Suppressor macrophage treated with lipopolysaccharide for 4 hours (primary cell): ENCODE measurements at regions not wholly inside any gene's neighbourhood (a gene's known extent, or its start where the extent isn't known, plus 50 kb on each side); places are given as distances from the start of the nearest gene placed in this dataset.

Experiments
- DNase-seq: peaks from one replicate; pipeline ENCODE4 v3.0.0-alpha.2; 2020

- DNase-seq = no peak
These were observed 167.3 kb upstream of the MBL2 start for GRCh38 chr10:52939894-52940293.

DNA sequence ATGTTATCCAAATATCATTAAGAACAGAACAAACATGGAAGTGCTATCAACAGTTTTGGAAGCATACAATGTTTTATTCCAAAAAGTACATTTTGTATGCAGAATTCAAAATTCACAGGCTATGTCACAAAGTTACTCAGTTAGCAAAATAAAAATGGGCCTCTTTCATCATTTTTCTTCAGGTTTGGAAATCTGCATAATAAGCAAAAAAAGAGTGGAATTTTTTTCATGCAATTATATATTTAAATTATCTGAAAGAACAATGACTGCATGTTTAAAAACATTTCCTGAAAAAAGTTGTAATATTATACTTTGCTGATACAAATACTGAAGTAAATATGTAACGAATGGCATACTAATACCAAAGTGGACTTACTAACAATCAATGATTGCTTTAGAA is 161.2 kb upstream of the MBL2 start:
- no peak for DNase-seq

DNA sequence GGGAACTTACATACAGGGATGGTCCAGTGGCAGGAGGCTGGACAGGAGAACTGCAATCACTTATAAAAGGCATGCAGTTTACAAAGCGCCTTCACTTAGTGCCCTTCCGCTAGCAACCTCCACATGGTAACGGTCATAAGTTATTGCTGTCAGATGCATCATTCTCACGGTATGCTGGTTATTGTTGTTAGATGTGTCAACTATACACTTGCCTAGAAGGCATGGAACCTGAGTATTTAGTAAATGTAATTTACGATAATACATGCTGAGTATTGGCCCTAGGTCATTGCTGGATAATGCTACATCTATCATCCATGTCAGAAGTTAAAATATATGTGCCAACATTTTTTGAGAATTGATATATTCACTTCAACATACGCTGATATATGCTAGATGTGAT is 155.1 kb upstream of the MBL2 start:
- no peak for DNase-seq

- no peak for DNase-seq
These were observed 150.9 kb upstream of the MBL2 start for GRCh38 chr10:52923520-52923919.

- DNase-seq = no peak
These were observed 146.2 kb upstream of the MBL2 start for GRCh38 chr10:52918714-52919305.

GRCh38 chr10:52915391-52915790 is 142.8 kb upstream of the MBL2 start:
- no peak for DNase-seq

- DNase-seq = no peak
These were observed 138.6 kb upstream of the MBL2 start for GRCh38 chr10:52911163-52911562.

DNA sequence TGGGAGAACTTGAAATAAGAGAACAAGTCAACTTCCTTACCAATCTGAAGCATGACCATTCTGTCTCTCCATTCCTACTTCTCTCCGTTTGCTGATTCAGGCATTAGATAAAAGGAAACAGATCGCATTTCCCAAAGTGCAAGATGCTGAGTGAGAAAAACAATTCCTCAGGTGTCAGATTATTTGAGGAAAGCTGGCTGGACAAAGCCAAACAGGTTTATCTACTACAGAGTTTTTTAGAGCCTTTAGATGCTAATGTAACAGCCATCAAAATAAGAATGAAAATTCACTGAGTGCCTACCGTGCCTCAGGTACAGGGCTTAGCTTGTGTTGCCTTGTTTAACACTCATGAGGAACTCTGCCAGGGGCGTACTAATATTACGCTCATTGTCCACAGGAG is 135.9 kb upstream of the MBL2 start:
- DNase-seq = no peak

DNA sequence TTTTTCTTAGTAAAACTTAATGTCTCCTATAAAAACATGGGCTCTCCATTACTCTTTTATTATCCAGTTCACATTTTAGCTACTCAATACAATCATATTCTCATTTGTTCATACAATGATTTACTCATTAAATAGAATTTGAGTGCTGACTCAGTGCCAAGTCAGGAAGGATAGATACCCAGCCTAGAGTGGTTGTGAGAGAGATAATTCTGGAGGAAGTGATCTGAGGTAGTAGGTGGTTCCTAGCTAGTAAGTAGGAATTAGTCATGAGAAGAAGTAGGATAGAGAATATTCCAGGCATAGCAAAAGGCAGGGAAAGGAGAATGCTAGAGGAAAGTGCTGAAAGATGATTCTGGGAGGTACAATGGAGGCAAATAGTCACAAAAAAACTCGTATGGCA is 133.5 kb upstream of the MBL2 start:
- DNase-seq = no peak

DNA sequence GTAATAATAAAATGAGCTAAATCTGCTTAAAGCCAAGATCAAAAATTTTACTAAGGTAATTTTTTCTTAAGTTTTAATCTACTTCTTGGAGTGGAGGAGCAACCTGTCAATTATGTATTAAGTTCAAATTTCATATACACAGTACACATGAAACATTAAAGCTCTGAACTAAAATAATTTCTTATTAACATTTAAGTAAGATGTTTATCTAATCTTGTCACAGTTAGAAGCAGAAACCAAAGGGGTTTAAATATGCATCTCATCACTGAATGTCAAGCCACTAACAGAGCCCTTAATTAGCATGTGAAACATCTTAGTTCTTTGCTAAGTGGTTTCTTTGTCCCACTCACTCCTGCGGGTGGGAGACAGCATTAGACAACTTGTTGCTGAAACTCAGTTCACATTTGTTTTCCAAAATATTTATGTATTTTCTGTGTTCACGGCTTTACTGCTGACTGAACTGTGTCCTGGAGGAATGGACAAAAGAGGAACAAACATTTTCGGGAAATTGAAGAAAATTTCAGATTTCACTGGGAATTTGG is 130.9 kb upstream of the MBL2 start:
- no peak for DNase-seq

DNA sequence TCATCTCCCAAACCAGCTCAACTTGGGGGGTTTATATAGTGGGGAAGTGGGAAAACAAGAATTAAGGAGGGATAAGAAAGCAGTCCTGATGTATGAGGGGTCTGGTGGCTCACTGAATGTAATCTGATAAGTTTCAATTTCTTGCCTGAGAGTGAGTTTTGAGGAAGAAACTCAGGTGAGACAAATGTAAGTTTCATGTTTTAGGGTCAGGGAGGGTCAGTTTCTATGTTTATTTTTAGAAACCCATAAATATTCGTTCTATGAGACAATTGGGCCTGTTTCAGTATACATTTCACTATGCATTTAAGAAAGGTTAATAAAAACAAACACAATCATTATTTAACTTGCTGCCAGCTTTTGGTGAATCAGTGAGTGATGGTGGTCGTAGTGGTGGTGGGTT is 128.0 kb upstream of the MBL2 start:
- no peak for DNase-seq

- no peak for DNase-seq
These were observed 124.6 kb upstream of the MBL2 start for GRCh38 chr10:52897162-52897561.

DNA sequence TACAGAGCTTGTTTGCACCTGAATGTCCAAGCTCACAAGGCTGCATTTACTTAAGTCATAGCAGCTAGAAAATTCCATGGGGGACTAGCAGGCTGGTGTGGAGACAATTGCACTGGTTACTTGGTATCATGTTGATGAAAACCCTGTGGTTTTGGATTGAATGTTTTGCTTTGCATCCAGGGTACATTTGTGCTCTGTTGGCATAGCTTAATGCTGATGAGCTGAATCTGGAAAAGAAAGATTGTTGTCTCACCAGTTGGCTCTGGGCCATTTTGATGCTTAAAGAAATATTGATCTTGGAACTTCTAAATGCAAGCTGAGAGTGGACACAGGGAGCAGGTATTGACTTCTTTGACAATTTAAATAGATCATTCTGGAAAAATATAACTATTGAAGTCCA is 122.5 kb upstream of the MBL2 start:
- no peak for DNase-seq

DNA sequence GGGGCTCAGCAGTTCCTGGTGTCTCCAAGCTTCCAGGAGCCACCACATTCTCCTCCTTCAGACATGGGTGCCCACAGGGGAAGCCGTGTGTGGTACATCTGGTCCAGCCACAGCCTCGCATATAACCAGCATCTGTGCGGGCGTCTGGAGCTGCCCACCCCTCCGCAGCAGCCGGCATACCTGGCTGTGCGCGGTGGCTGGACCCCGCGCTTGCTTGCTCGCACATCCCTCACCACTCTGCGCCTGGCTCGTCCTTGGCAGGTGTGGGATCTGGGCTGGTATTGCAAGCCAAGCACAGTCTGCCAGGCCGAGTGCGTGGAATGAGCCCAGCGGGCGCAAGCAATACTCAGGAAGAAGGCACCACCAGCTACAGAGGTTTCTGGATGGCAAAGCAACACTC is 117.7 kb upstream of the MBL2 start:
- no peak for DNase-seq

DNA sequence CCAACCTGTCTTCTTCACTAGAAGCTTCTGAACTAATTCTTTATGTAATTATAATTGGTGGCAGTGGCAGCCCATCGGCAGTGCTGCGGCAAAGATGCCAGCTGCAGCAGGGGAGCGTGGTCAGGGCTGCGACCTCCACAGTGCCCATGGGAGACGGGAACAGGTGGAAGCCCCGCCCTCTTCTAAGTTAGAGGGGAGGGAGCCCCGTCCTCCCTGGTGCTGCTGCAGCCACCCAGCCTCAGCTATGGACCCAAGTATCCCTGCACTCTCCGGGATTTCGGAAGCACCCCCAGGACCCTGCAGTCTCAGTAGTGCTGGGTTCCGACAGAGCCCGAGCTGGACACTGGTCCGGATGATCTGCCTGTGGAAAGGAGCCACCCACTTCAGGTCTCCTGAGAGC is 117.0 kb upstream of the MBL2 start:
- DNase-seq = no peak

GRCh38 chr10:52883996-52884871 is 111.7 kb upstream of the MBL2 start:
- peak; percentile 58 for DNase-seq

DNA sequence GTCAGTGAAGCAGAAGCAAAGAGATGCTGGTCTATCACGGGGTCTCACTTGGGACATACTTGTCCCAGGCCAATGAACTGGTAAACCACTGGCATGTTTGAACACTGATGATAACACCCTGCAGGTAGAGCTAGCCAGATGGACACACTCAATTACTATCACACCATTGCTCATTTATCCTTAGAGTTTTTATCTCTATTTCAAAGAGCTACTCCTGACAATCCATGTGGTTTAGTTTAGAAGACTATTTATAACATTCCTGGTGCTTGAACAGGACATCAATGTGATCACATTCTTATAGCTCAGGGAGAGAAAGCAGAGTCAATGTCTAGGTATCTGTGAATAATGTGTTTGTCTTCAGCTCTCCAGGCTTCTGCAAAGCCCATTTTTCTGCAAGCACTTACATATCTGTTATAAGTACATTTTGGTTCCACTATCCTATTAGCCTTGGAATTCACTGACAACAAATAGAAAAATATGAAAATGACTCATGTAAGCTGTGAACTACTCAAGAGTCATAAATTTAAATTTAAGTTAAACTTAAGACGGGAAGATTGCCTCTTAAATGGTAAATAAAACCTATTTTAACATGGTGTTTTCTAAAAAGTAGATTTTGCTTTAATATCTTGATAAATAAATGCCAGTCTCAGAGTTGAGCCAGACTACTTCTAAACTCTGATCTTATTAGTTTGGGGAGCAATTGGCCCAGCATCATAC is 106.7 kb upstream of the MBL2 start:
- no peak for DNase-seq

GRCh38 chr10:52877451-52877850 is 104.9 kb upstream of the MBL2 start:
- DNase-seq = no peak

- DNase-seq = no peak
These were observed 102.8 kb upstream of the MBL2 start for GRCh38 chr10:52875336-52875735.

GRCh38 chr10:52874581-52874980 is 102.0 kb upstream of the MBL2 start:
- DNase-seq = no peak

- DNase-seq = no peak
These were observed 98.7 kb upstream of the MBL2 start for GRCh38 chr10:52871191-52871843.

- no peak for DNase-seq
These were observed 98.0 kb upstream of the MBL2 start for GRCh38 chr10:52870562-52870961.

GRCh38 chr10:52869864-52870263 is 97.3 kb upstream of the MBL2 start:
- DNase-seq = no peak
